ENCODE measurements at regions not wholly inside any gene's neighbourhood (a gene's known extent, or its start where the extent isn't known, plus 50 kb on each side); places are given as distances from the start of the nearest gene placed in this dataset.
A peak's percentile ranks its signal among the peaks of the same experiment; 100 is the strongest.
"Not testable (repeated sequence)": the region's sequence is repeated elsewhere in the genome, so short reads cannot be mapped to it uniquely, and the experiment has no call there.

GRCh38 chr2:44087036-44087713 is 81.5 kb upstream of the PPM1B start:
- DNase-seq = peak; percentile 67

- no peak for DNase-seq
Observed at GRCh38 chr2:44087714-44088092, 81.0 kb upstream of the PPM1B start.

GRCh38 chr2:44092519-44092918 is 76.2 kb upstream of the PPM1B start:
- not testable (repeated sequence) for DNase-seq

- DNase-seq = no peak
Observed at GRCh38 chr2:44093970-44094369, 74.7 kb upstream of the PPM1B start.

GRCh38 chr2:44097322-44097907 is 71.3 kb upstream of the PPM1B start:
- no peak for DNase-seq

- DNase-seq = no peak
Observed at GRCh38 chr2:44098050-44098449, 70.6 kb upstream of the PPM1B start.

- no peak for DNase-seq
Observed at GRCh38 chr2:44098891-44099290, 69.8 kb upstream of the PPM1B start.

GRCh38 chr2:44100351-44100750 is 68.3 kb upstream of the PPM1B start:
- DNase-seq = no peak

- no peak for DNase-seq
Observed at GRCh38 chr2:44101246-44101645, 67.4 kb upstream of the PPM1B start.

- DNase-seq = no peak
Observed at GRCh38 chr2:44102790-44103562, 65.7 kb upstream of the PPM1B start.

GRCh38 chr2:44103639-44104038 is 65.0 kb upstream of the PPM1B start:
- no peak for DNase-seq

- DNase-seq = no peak
Observed at GRCh38 chr2:44104855-44105271, 63.8 kb upstream of the PPM1B start.

- not testable (repeated sequence) for DNase-seq
Observed at GRCh38 chr2:44106509-44106908, 62.2 kb upstream of the PPM1B start.

GRCh38 chr2:44107086-44107740 is 61.5 kb upstream of the PPM1B start:
- no peak for DNase-seq

- DNase-seq = no peak
Observed at GRCh38 chr2:44107974-44108373, 60.7 kb upstream of the PPM1B start.

GRCh38 chr2:44109166-44109565 is 59.5 kb upstream of the PPM1B start:
- DNase-seq = no peak

GRCh38 chr2:44110444-44110843 is 58.2 kb upstream of the PPM1B start:
- DNase-seq = no peak

- no peak for DNase-seq
Observed at GRCh38 chr2:44112096-44112495, 56.6 kb upstream of the PPM1B start.

- no peak for DNase-seq
Observed at GRCh38 chr2:44116319-44116718, 52.4 kb upstream of the PPM1B start.

GRCh38 chr2:44118257-44118656 is 50.4 kb upstream of the PPM1B start:
- DNase-seq = no peak
